GM21526 (cell line): ENCODE measurements at regions not wholly inside any gene's neighbourhood (a gene's known extent, or its start where the extent isn't known, plus 50 kb on each side); places are given as distances from the start of the nearest gene placed in this dataset.

Experiments
- ATAC-seq: cut with Tn5 transposase; IDR thresholded peaks from one replicate; pipeline ENCODE4 v1.9.1; 2021; ENCODE audit warnings: moderate library complexity; ENCODE audit not compliant: unreplicated experiment, low FRiP score

DNA sequence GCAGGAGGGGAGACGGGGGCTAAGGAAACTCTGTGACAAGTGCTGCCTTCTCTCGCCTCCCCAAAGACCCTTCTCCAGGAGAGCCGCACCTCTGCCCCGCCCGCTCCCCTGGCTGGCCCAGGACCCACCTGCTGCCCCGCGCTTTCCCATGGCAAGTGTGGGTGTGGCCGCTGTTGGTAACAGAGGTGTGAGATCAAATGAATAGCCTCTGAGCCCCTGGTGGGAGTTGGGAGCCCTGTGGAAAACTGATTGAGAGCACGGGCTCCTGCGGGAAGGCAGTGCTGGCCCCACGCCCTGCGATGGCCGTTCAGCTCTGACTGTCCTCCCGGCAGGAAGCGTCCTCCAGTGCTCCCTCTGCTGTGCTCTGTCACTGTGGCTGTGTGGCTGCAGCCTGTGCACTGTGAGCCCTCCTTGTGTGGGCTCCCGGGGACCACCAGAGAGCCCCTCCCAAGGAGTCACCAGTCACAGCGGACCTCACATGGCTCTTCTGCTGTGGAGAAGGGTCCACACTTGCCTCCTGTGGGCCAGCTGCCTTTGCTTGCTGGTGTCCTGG is 1275.9 kb downstream of the BRD1 start:
- no peak for ATAC-seq

DNA sequence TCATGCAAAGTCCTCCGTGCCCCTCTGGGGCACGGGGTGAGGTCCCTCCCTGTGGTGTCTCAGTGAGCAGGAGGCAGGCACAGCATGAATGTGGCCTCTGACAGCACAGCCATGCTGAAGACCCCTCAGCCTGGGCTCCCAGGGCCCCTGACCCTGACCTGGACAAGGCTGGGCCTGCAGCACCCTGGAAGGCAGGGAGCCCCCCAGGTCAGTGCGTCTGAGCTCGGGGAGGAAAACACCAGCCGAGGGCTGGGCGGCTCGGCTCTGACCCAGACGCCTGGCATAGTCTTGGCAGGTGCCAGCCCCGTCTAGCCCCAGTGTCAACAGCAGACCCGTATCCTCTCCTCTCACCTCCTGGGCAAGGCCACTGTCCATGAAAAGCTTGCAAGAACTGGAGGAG is 1276.6 kb downstream of the BRD1 start:
- no peak for ATAC-seq

- ATAC-seq = no peak
Observed at GRCh38 chr22:48548391-48548790, 1279.3 kb downstream of the BRD1 start.

- no peak for ATAC-seq
Observed at GRCh38 chr22:48547971-48548370, 1279.7 kb downstream of the BRD1 start.

GRCh38 chr22:48546653-48547424 is 1280.8 kb downstream of the BRD1 start:
- no peak for ATAC-seq

- ATAC-seq = no peak
Observed at GRCh38 chr22:48545987-48546386, 1281.7 kb downstream of the BRD1 start.

DNA sequence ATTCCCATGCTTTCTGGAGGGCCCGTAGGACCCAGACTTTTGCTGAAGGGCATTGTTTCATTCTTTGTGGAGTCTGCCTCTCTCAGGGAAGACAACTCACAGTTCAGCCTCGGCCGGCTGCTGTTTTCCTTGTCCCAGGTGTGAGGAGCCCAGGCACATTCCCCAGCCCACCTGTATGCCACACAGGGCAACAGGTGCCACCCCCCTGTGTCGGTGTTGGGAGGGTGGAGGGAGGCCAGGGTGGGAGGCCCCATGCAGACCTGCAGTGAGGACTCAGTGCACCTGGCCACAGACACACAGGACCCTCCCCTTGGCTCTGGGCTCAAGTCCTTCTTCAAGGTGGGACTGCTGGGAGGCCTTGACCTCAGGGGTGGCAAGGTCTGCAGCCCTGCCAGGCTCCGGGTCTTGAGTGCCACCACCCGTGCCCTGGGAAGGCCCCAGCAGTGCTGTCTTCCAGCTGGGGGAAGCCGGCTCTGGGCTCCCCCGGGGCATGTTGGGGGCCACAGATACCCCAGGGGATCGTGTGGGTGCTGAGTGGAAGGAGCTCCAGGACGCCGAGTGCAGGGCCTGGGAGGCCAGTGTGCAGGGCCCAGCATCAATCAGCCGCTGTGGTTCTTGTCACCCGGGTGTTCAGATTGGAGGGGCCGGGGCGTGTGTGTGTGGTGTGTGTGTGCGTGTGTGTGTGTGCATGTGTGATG is 1286.1 kb downstream of the BRD1 start:
- ATAC-seq = no peak

DNA sequence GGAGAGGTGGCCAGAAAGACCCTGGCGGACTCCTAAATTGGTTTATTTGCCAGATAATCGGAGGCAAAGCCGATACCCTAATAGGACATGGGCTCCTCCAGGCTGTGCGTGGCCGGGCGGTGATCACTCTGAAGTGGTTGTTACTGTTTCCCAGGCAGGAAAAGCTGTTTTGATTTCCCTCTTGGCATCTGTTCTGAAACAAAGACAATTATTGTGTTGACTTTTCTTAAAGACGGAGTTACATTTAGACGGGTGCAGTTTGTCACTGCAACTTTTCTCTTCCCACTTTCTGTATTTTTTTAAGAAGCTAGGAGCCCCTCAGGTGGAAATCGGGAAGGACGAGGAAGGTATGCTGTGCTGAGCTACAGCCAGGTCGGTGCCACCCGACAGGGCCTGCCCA is 1288.4 kb downstream of the BRD1 start:
- ATAC-seq = no peak

DNA sequence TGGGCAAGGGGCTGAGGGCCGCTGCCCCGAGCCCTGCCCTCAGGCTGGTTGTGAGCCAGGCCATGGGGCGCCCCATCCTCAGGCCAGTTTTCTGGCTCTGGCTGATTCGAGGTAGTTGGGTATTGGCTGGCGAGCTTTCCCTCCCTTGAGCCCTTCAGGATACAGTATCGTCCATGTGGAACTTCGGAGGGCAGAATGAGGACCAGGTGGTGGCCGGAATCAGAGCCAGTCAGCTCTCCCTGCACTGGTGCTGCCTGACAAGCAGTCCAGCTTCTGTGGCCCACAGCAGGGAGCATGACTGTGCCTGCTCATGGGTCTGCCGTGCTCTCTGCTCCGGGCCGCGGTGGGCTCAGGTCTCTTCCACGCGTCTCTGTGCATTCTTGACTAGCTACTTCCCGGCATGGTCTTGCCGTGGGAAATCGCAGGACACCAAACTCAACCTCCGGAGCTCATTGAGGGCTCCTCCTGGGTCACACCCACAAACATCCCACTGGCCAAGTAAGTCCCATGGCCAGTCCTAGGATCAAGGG is 1289.3 kb downstream of the BRD1 start:
- ATAC-seq = no peak

DNA sequence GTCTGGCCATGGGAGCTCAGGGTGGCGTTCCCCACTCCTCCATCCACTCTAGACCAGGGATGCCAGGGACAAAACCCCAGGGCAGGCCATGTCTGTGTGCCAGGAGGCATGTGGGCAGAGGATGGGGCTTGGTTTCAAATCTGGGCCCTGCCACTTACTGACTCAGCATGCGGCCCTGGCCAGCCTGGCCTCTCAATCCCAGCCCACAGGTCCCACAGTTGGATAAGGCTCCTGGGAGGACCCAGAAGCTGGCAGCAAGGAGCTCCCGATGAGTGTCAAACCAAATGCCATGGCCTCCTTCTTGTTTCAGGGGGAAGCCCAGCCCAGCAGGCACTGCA is 1290.4 kb downstream of the BRD1 start:
- no peak for ATAC-seq

- ATAC-seq = no peak
Observed at GRCh38 chr22:48536541-48537342, 1290.9 kb downstream of the BRD1 start.

DNA sequence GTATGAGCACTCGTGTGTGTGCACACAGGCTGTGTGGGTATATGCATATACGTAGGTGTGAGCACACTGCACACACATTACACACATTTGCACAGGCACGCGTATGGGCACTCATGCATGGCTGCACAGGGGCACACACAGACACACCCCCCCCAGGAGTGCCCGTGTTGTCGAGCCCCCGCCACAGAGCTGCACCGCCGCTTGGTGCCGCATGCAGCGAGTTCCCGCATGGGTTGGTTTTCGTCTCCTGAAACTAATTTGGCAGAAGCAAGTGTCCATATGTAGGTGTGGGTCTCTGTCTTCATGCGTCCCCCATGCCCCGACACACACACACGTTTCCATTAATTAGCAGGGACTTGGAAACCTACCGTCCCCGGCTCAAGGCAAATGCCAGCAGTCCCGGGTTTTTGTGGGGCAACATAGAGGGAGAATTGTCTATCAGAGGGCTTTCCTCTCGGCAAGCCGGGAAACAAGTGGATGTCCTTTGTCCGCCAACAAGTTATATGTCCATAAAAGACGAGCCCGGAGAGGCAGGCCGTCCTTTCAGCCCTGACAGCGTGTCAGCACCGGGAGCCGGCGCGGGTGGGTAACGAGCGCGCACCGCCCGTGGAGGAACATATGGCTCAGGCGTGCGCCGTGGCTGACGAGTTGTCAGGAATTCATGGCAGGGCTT is 1291.7 kb downstream of the BRD1 start:
- ATAC-seq = no peak

DNA sequence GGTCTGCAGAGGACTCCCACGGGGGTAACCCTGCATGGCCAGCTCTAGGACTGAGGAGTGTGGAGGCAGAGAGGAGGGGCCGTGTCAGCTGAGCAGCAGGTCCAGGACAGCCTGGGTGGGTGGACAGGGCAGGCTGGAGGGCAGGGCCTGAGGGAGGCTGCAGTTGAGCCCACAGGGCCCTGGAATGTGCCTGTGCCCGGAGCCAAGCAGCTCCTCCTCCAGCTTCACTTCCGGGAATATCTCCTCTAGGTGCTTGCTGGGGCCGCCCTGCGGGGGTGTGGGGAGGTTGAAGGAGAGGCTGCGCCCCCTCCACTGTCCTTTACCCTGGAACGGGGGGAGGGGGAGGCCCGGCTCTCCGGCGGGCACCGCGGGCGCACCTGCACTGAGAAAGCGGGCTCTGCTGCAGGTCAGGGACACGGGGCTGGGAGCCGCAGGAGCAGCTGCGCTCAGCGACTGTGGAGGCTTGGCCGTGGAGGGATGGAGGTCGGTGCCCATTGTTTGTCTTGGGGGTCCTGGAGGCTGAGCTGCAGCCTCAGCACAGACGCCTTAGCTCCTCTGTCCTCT is 1293.2 kb downstream of the BRD1 start:
- no peak for ATAC-seq

GRCh38 chr22:48532986-48533385 is 1294.7 kb downstream of the BRD1 start:
- ATAC-seq = no peak

DNA sequence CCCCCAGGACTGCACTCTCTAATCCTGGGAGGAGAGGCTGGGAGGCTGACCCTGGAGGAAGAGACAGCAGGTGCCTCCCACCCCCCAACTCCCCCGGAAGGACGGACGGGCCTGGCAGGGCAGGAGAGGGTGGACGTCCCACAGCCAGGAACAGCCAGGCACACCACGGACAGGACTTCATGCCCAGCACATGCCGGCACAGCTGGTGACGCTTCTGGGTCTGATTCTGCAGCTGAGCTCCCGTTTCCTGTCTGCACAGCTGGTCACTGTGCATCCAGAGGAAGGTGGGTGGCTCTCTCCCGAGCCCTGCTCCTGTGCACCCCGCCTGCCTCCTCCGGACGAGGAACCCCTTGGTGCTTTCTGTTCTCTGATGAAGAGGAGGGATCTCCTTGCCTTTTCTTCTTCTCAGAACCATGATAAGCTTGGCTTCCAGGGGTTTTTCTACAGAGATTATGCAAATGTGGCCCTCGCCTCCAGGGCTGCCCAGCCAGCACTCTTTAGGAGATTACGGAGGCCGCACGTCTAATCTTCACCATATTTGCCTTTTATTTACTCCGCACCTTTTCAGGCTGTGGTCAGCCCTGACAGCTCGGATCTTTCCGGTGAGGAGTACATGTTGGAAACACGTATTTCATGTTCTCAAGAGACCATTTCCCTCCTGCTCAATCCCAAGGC is 1295.8 kb downstream of the BRD1 start:
- no peak for ATAC-seq

DNA sequence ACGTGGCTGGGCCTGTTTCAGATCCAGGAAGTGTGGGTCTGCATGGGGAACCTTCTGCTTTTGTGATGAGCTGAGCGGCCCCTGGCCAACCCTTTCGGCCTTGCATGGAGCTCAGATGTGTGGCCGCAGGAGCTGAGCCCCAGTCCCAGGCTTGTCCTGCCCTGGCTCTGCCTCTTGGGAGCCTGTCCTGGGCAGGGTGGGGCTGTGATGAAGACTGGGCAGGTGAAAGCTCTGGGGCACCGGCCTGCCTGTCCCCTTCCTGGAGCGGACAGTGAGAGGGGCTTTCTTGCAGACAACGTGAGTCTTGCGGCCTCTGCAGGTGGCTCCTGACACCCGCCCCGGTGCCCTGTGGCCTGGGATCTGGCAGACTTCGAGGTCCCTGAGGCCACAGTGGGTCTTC is 1296.6 kb downstream of the BRD1 start:
- ATAC-seq = no peak

DNA sequence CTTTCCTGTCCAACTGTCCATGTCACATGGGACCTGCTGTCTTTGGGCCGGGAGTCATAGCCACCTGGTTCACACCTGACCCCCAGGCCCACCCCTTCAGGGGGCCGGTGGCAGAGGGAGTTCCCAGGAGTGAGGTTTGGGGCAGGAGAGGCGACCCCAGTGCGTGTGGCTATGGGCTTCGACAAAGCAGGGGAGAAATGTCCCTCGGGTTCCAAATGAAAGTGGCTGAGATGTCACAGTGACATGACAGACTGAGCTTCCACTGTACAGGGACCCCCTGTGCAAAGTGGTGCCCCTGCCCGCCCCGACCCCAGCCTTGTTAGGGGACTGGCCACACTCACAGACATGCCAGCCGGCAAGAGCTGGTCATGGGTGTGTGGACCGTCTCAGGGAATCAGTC is 1297.0 kb downstream of the BRD1 start:
- no peak for ATAC-seq

DNA sequence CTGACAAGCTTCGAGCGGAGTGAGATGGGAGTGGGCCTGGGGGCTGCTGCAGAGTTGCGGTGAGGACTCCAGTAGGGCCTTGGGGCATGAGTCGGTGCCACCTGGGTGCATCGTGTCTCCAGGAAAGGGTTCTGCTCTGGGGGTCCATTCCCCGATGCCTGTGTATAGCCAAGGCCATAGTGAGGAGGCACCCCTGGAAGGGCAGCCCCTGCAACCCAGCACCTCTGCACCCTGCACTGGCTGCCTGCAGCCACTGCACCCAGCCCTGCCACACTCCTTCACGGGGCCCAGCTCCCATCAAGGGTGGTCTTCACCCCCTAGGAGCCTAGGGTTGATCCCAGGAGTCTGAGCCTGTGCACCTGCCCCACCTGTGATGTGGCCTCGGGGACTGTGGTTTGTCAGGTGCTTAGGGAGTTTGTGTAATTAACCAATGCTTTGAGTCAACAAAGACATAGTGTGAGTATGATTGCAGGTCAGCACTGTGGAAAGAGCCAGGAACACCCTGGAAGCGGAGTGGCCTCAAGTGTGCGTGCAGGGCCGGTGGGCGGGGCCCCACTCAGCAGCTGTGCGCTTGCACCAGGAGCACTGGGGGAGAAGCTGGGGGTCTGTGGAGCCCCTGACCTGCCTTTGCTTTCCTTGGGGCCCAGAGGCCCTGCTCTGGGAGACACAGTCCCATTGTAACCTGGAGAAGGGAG is 1299.3 kb downstream of the BRD1 start:
- no peak for ATAC-seq

DNA sequence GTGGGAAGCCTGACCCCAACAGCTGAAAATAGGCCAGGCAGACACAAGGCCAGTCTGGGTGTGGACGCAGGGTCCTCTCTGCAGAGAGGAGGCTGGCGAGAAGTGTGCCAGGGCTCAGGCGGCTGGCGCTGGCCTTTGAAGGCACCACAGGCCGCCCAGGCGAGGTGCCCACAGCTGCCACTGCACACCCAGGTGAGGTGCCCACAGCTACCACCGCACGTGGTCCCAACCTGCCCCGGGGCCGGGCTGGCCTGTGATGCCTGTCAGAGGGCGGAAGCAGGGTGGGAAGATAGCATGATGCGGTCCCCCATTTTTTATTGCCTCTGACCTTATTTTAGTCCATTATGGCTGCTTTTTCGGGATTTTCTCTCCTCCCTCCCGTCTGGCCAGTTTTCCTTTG is 1303.9 kb downstream of the BRD1 start:
- ATAC-seq = no peak
